Stimulated activated memory B cell treated with anti-CD40 and anti-IgM and Interleukin-4, amounts not matched to agents 10 μg/mL and 1 μg/mL and 100 μg/mL, for 72 hours (primary cell): ENCODE measurements at regions not wholly inside any gene's neighbourhood (a gene's known extent, or its start where the extent isn't known, plus 50 kb on each side); places are given as distances from the start of the nearest gene placed in this dataset.

ENCODE experiments used
- ATAC-seq: fragments of 150-1000 bp; cut with Tn5 transposase; 2 replicates; pipeline ENCODE4 v1.10.0; 2021
- H3K27ac Mint-ChIP-seq: one replicate; pipeline ENCODE4 v1.8.0; 2022; ENCODE audit warnings: mild to moderate bottlenecking, mixed read lengths
- H3K27me3 Mint-ChIP-seq: one replicate; pipeline ENCODE4 v1.8.0; 2022; ENCODE audit warnings: mixed read lengths
- H3K36me3 Mint-ChIP-seq: one replicate; pipeline ENCODE4 v1.8.0; 2022; ENCODE audit warnings: mixed read lengths
- H3K4me1 Mint-ChIP-seq: one replicate; pipeline ENCODE4 v1.8.0; 2022; ENCODE audit warnings: mixed read lengths
- H3K4me3 Mint-ChIP-seq: one replicate; pipeline ENCODE4 v1.8.0; 2022; ENCODE audit warnings: mild to moderate bottlenecking, moderate library complexity, mixed read lengths
- H3K9me3 Mint-ChIP-seq: one replicate; pipeline ENCODE4 v1.8.0; 2022; ENCODE audit warnings: mixed read lengths

DNA sequence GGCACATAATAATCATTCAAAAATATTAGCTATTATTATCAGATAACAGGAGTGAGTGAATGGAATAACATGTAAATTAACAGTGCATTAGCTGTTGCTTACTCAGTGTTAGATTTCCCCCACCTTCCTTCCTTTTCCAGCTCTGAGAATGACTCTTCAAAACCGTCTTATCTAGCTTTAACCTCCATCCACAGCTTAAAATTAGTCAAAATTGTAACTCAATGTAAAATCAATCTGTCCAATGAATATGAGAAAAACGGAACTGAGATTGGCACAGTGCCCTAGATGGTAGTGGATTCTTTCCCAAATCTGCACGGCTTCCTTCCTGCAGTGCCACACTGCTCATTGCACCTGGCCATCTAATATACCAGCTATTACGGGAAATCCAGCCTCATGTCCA is 156.8 kb upstream of the BDNF start:
- no peak for ATAC-seq
- no peaks in the 10 kb centered on the region for H3K27me3 Mint-ChIP-seq
- H3K4me1 Mint-ChIP-seq: no peaks in the 10 kb centered on the region
- H3K36me3 Mint-ChIP-seq: no peaks in the 10 kb centered on the region
- H3K27ac Mint-ChIP-seq: no peak overlapping the region
- no peak overlapping the region for H3K4me3 Mint-ChIP-seq
- H3K9me3 Mint-ChIP-seq: peaks cover 3% of the 10 kb centered on the region

DNA sequence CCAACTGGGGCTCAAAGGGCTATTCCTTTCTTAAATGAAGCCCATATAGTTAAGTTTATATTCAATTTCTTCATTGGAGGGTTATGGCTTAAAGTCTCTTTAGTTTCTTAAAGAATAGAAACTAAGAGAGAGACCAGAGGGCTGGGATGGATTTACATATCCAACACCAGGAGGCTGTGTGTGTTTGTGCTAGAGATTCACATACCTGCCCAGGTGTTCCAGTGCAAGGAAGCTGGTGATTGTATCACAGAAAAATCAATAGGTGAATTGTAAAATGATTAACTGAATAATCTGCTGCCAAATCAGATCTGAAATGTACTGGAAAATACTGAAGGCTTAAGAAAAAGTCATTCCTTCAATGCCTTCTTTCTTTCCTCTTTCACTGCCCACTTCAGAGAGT is 148.2 kb upstream of the BDNF start:
- H3K9me3 Mint-ChIP-seq: peaks cover 11% of the 10 kb centered on the region
- H3K27ac Mint-ChIP-seq: no peak overlapping the region
- no peak overlapping the region for H3K4me3 Mint-ChIP-seq
- ATAC-seq: no peak
- H3K4me1 Mint-ChIP-seq: no peaks in the 10 kb centered on the region
- no peaks in the 10 kb centered on the region for H3K36me3 Mint-ChIP-seq
- H3K27me3 Mint-ChIP-seq: no peaks in the 10 kb centered on the region

DNA sequence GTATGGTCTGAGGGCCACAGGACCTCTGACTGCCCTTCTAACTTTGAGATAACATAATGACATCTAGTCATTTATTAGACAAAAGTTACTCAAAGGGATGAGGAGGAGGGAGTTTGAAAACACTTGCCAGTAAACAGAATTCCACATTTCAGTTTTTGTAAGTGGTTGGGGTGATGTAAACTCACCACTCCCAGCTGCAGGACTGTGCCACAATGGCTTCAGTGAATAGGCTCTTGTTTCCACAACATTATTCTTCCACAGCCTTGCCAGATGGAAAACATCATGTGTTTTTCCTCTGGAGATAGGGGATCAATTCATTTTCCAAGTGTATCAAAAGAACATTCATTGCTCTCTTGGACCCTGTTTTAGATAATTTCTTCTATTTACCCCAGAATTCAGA is 147.2 kb upstream of the BDNF start:
- no peak for ATAC-seq
- H3K36me3 Mint-ChIP-seq: no peaks in the 10 kb centered on the region
- no peaks in the 10 kb centered on the region for H3K27me3 Mint-ChIP-seq

DNA sequence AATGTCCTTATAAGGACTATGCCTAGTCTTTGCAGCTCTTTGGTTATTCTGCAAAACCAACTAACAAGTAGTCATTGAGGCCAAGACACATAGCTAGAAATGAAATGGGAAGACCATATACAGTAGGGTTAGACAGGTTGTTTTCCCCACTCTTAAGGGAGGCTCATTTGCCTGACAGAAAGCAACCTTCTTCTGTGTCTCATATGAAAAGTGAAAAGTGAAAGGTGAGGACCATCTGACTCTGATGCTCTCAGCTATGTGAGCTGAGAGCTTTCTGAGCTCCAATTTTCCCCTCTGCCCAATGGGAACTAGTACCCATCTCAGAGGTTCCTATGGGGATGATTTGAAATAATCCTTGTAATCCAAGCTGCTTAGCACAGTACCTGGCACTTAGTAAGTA is 142.0 kb upstream of the BDNF start:
- no peak for ATAC-seq
- Mint-ChIP-seq H3K9me3 (no peaks in the 10 kb centered on the region), H3K27me3 (no peaks in the 10 kb centered on the region), H3K4me3 (no peak overlapping the region), H3K4me1 (no peaks in the 10 kb centered on the region), H3K36me3 (no peaks in the 10 kb centered on the region), H3K27ac (no peak overlapping the region)

More for the DNA sequence above, 147.2 kb upstream of the BDNF start:
- Mint-ChIP-seq H3K27ac (no peak overlapping the region), H3K4me1 (no peaks in the 10 kb centered on the region), H3K4me3 (no peak overlapping the region), H3K9me3 (peaks cover 11% of the 10 kb centered on the region)

DNA sequence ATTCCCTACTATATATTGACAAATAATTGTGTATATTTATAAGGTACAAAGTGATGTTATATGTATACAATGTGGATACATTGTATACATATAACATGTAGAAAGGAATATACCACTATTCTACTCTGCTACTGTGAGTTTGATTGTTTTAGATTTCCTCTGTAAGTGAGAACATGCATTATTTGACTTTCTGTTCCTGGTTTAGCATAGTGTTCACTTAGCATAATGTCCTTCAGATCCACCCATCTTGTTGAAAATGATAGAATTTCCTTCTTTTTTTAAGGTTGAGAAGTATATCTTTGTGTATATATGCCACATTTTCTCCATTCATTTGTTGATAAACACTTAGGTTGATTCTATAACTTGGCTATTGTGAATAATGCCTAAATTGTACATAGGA is 140.8 kb upstream of the BDNF start:
- Mint-ChIP-seq H3K4me3 (no peak overlapping the region), H3K36me3 (no peaks in the 10 kb centered on the region), H3K9me3 (no peaks in the 10 kb centered on the region), H3K4me1 (no peaks in the 10 kb centered on the region), H3K27me3 (no peaks in the 10 kb centered on the region), H3K27ac (no peak overlapping the region)
- no peak for ATAC-seq

DNA sequence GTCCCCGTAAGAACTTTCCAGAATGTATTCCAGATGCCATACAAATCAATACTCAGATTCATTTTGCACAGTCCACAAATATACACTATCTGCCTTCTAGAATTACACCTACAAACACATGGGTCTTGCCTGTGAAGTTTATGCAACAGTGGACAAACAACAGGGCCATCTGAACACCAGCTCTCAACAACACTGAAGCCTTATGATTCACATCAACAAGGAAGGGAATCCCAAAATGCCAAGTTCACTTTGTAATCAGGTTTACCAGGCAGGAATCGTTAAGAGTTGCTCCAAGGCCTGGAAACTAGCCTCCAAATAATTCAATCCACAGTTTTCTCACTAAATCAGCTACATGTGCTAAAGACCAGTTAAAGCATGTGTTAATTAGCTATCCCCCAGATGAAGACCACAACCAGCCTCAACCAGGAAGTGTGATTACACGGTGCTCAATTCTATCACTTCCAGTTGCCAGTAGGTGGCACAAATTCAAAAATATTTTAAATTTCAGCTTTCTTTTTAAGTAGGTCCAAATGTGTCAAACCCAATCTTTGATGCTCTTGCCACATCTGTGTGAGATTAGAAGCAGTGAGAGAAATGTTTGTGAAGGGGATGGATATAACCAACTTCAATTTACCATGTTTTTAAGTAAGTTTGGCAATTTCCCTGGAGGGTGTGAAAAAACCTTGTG is 139.1 kb upstream of the BDNF start:
- Mint-ChIP-seq H3K9me3 (no peaks in the 10 kb centered on the region), H3K4me1 (no peaks in the 10 kb centered on the region)
- ATAC-seq: no peak

DNA sequence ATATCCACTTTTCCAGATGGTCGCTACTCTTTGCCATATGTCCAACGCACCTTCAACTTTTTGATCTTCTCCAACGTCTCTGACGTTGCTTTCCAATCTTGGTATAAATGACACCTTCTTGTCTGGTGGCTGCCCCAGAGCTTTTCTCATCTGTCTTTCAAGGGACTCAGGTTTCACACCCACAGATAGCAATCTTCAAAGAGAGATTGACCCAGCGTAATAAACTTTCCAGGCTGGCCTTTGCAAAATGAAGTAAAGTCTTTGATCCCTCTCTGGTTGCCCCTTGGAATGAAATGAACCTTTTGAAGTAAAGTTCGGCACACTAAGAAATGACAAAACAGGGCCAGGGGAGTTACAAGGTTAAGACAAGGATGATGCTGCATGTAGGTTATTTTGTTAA is 138.4 kb upstream of the BDNF start:
- no peak overlapping the region for H3K27ac Mint-ChIP-seq
- no peak overlapping the region for H3K4me3 Mint-ChIP-seq
- H3K36me3 Mint-ChIP-seq: no peaks in the 10 kb centered on the region
- no peaks in the 10 kb centered on the region for H3K4me1 Mint-ChIP-seq
- no peaks in the 10 kb centered on the region for H3K27me3 Mint-ChIP-seq
- H3K9me3 Mint-ChIP-seq: no peaks in the 10 kb centered on the region
- no peak for ATAC-seq

More for the DNA sequence above, 139.1 kb upstream of the BDNF start:
- Mint-ChIP-seq H3K27me3 (no peaks in the 10 kb centered on the region), H3K36me3 (no peaks in the 10 kb centered on the region), H3K27ac (no peak overlapping the region), H3K4me3 (no peak overlapping the region)

DNA sequence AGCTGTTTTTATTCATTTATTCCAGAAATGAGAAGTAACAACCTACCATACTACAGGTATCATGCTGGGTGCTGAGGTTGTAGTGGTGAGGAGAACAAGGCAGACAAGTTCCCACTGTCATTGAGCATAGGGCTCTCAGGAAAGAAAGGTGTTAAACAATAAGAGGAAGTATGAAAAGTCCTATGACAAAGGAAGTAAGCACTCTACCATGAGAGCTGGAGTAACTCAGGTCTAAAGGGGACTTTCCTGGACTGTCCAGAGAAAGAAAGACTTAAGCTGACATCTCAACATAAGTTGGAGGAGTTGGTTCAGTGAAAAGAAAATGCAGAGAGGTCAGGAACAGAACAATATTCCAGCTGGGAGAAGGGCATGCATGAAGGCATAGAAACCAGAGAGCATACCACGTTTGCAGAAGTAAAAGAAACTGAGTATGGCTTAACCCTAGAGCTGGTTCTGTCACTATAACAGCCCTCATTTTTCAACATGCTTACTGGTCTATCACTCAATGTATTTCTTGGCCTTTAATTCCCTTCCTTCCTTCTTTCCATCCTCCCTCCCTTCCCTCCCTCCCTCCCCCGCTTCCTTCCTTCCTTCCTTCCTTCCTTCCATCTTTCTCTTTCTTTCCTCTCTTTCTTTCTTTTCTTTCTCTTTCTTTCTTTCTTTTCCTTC is 137.8 kb upstream of the BDNF start:
- Mint-ChIP-seq H3K27me3 (no peaks in the 10 kb centered on the region), H3K9me3 (no peaks in the 10 kb centered on the region), H3K27ac (no peak overlapping the region), H3K4me3 (no peak overlapping the region), H3K36me3 (no peaks in the 10 kb centered on the region), H3K4me1 (no peaks in the 10 kb centered on the region)
- peak; percentile 39 for ATAC-seq

DNA sequence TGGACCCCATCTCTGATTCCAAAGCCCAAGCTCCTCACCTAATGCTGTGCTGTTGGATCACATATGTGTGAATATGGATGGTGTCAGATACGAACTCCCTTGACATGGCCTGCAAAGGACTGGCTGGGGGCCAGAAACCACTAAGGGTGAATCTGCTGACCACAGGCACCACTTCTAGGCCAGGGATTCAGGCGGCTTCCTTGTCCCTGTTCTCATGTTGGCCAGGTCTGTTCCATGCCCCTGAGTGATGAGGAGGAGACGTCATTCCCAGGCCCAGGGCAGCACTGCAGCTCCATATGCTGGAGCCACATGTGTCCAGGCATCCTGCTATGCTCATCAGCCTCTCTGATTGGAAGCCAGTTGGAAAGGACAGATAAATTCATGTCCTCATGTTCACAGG is 130.0 kb upstream of the BDNF start:
- ATAC-seq: no peak
- Mint-ChIP-seq H3K27ac (no peak overlapping the region), H3K9me3 (peaks cover 6% of the 10 kb centered on the region), H3K4me1 (no peaks in the 10 kb centered on the region), H3K27me3 (no peaks in the 10 kb centered on the region), H3K36me3 (no peaks in the 10 kb centered on the region), H3K4me3 (no peak overlapping the region)

DNA sequence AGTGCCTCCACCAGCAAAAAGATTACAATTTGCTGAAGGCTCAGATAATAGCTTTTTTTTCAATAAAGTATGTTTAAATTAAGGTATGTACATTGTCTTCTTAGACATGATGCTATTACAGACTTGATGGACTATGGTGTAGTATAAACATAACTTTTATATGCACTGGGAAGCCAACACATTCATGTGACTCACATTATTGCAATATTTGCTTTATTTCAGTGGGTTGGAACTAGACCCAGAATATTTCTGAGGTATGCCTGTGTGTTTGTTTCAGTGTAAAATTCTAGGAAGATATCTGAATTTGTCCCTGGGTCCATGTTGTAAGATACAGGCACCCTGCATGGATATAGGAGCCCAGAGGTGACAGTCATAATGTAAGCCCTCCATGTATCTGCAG is 120.0 kb upstream of the BDNF start:
- Mint-ChIP-seq H3K27ac (no peak overlapping the region), H3K4me3 (no peak overlapping the region), H3K27me3 (no peaks in the 10 kb centered on the region), H3K9me3 (peaks cover 2% of the 10 kb centered on the region), H3K36me3 (no peaks in the 10 kb centered on the region), H3K4me1 (no peaks in the 10 kb centered on the region)
- no peak for ATAC-seq

DNA sequence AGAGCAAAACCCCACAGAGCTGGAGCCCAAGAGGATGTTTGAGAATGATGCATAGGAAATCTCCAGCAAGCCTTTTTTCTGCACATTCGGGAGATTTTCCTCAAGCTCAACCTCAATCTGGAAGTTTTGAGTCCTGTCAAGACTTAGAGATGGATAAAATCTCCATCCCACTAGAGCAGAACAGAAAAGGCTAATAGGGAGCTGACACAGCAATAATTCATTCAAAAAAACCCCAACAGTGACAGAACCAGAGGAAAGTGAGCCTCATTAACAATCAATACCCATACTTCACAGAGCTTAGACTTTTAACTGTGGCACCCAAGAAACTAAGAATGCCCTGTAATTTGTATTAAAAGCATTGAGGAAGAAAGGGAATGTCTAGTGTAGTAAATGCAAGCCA is 115.9 kb upstream of the BDNF start:
- Mint-ChIP-seq H3K27ac (no peak overlapping the region), H3K9me3 (peaks cover 2% of the 10 kb centered on the region), H3K27me3 (no peaks in the 10 kb centered on the region), H3K4me3 (no peak overlapping the region), H3K36me3 (no peaks in the 10 kb centered on the region), H3K4me1 (no peaks in the 10 kb centered on the region)
- no peak for ATAC-seq

DNA sequence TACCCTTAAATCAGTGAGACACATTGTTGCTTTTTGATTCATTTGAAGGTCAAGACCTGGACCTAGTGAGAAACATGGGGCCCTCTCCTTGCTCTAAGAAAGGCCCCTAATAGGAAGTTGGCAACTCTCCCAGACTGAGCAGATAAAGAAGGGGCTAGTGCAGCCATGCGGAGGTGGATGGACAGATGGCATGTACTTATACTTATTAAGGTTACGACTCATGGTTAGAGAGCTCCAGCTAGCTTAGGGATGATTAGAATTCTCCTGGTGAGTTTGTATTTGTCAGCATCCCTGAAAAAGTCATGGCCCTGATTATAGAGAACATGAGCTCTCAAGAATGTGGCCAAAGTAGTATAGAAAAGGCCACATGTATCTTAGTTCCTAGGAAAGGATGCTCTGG is 112.1 kb upstream of the BDNF start:
- H3K27ac Mint-ChIP-seq: no peak overlapping the region
- H3K4me1 Mint-ChIP-seq: no peaks in the 10 kb centered on the region
- no peaks in the 10 kb centered on the region for H3K36me3 Mint-ChIP-seq
- no peak for ATAC-seq
- H3K4me3 Mint-ChIP-seq: no peak overlapping the region
- H3K27me3 Mint-ChIP-seq: no peaks in the 10 kb centered on the region
- no peaks in the 10 kb centered on the region for H3K9me3 Mint-ChIP-seq

DNA sequence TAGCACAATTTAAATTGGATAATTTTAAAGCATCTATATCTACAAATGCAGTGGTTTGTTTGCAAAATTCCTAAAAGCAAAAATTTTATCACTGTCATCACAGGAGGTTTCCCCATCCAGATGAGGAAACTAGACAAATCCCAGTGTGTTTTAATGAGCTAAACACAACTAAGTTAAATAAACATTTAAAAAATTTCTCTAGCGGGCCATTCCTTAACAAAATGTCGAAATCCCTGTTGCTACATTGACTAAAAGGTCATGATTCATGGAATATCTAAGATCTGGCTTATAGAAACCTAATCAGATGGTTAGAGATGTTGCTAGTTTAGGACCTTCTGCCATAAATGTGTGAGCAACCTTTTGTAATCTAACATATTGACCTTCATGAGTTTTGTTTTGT is 107.3 kb upstream of the BDNF start:
- no peak overlapping the region for H3K27ac Mint-ChIP-seq
- no peaks in the 10 kb centered on the region for H3K27me3 Mint-ChIP-seq
- peaks cover 4% of the 10 kb centered on the region for H3K9me3 Mint-ChIP-seq
- no peaks in the 10 kb centered on the region for H3K4me1 Mint-ChIP-seq
- no peaks in the 10 kb centered on the region for H3K36me3 Mint-ChIP-seq
- H3K4me3 Mint-ChIP-seq: no peak overlapping the region
- ATAC-seq: no peak

DNA sequence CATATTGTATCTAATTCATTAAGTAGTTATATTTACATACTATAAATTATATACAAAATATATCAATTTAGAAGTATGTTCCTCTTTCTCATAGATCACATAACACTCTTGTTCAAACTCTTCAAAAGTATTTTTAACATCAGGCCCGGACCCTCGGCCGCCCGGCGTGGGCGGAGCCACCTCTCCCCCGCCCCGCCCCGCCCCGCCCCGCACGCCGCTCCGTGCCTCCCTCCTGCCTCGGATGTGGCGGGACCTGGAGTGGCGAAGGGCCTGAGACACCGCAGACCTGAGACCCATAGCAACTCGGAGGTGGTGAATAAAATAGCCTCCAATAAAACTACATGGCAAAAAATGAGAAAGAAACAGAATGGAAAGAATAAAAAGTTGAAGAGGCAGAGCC is 105.9 kb upstream of the BDNF start:
- Mint-ChIP-seq H3K4me3 (no peak overlapping the region), H3K4me1 (no peaks in the 10 kb centered on the region), H3K27ac (no peak overlapping the region), H3K36me3 (no peaks in the 10 kb centered on the region), H3K9me3 (peaks cover 4% of the 10 kb centered on the region), H3K27me3 (no peaks in the 10 kb centered on the region)
- ATAC-seq: no peak

DNA sequence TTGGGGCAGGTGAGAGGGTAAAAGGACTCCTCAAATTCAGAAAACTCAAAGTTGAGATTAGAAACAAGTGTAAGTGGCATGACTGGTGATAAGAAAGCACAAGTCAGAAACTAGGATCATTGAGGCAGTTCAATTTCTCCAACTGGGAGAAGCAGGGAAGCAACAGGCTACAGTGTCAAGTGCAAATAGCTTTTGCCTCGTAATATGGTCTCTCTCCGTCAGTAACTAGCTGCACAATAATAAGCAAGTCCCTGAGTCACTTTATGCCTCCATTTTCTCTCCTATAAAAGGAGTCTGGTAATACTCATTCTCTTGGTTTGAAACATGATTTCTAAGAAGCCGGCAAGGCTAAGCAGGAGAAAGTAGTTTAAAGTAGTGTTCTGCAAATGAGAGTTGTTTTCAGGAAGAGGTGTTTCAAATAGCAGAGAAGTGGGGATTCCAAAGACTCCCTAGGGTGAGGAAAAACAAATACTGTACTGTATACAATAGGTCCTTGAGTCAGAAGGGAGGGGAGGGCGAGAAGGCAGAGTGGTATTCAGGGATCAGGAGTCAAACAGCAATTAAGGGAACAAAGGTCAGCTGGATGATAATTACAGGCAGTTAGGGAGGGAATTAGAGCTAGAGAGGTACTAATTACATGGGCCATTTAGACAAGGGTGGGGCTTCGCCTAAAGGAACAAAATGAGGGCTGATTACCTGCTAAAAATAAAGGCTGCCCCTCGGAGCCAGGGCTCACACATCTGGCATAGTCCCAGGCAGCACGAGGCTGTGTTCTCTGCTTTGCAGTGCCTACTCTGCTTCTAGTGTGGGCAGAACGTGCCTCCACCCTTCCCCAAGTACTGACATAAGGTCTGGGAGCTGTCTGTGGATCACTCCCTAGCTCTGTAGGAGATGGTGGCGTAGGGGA is 96.0 kb upstream of the BDNF start:
- H3K27me3 Mint-ChIP-seq: no peaks in the 10 kb centered on the region
- H3K4me1 Mint-ChIP-seq: no peaks in the 10 kb centered on the region
- H3K9me3 Mint-ChIP-seq: no peaks in the 10 kb centered on the region
- H3K4me3 Mint-ChIP-seq: no peak overlapping the region
- peak; percentile 9 for ATAC-seq
- no peak overlapping the region for H3K27ac Mint-ChIP-seq
- H3K36me3 Mint-ChIP-seq: no peaks in the 10 kb centered on the region

DNA sequence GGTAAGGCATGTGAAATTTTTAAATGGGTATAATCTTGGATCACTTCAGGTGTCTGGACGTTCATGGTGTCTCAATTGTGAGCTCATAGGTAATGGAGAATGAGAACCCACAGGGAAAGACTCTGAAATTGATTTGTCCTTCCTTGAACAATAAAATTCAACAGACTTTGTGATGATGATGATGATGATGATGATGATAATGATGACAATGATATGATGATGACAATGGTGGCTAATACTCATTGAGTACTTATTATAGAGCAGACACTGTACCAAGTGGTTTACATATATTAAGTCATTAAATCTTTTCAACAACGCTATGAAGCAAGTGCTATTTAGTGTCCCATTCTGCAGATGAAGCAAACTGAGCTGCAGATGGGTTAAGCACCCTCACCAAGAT is 86.6 kb upstream of the BDNF start:
- H3K27ac Mint-ChIP-seq: no peak overlapping the region

More for the DNA sequence above, 86.6 kb upstream of the BDNF start:
- H3K9me3 Mint-ChIP-seq: peaks cover 3% of the 10 kb centered on the region
- no peaks in the 10 kb centered on the region for H3K36me3 Mint-ChIP-seq
- H3K4me3 Mint-ChIP-seq: no peak overlapping the region
- H3K27me3 Mint-ChIP-seq: no peaks in the 10 kb centered on the region
- no peaks in the 10 kb centered on the region for H3K4me1 Mint-ChIP-seq
- ATAC-seq: no peak
